CD14-positive monocyte (primary cell): ENCODE measurements at regions not wholly inside any gene's neighbourhood (a gene's known extent, or its start where the extent isn't known, plus 50 kb on each side); places are given as distances from the start of the nearest gene placed in this dataset.

Source experiments
- DNase-seq, 3 donors: peaks; one replicate each; pipeline ENCODE4 v3.0.0-alpha.2; 2011 to 2022
- H2AFZ ChIP-seq: 2 replicates; pipeline ENCODE4 v1.6.0; 2012; ENCODE audit warnings: mild to moderate bottlenecking, low read depth, low read length, inconsistent platforms; ENCODE audit not compliant: insufficient read depth, poor library complexity, severe bottlenecking
- H3K27ac ChIP-seq, 2 donors: 1 replicate in 1 of 2; 2 replicates in 1 of 2; pipeline ENCODE4 v1.5.1; 2012 to 2013; ENCODE audit warnings: low read length in 2 of 2, control low read depth in 1 of 2, inconsistent platforms in 1 of 2, low read depth in 1 of 2, mild to moderate bottlenecking in 1 of 2
- H3K27me3 ChIP-seq, 2 donors: one replicate each; pipeline versions ENCODE4 v1.6.0 to v1.6.1; 2011 to 2013; ENCODE audit warnings: low read length in 2 of 2; ENCODE audit not compliant: control insufficient read depth in 2 of 2, insufficient read depth in 2 of 2
- H3K36me3 ChIP-seq, 2 donors: replicated peaks in 1 of 2; 1 replicate in 1 of 2; 2 replicates in 1 of 2; pipeline versions ENCODE4 v1.5.1 to v1.6.1; 2012 to 2013; ENCODE audit warnings: low read length in 2 of 2, control low read depth in 1 of 2, inconsistent platforms in 1 of 2, mild to moderate bottlenecking in 1 of 2; ENCODE audit not compliant: insufficient read depth in 2 of 2, control insufficient read depth in 1 of 2
- H3K4me1 ChIP-seq, 2 donors: 1 replicate in 1 of 2; 2 replicates in 1 of 2; pipeline versions ENCODE4 v1.5.1 to v1.6.1; 2012 to 2013; ENCODE audit warnings: low read length in 2 of 2, control low read depth in 1 of 2, inconsistent platforms in 1 of 2, mild to moderate bottlenecking in 1 of 2, moderate library complexity in 1 of 2; ENCODE audit not compliant: insufficient read depth in 2 of 2, control insufficient read depth in 1 of 2
- H3K4me2 ChIP-seq: replicated peaks from 2 replicates; pipeline ENCODE3; 2012; ENCODE audit warnings: low read length, moderate library complexity, mild to moderate bottlenecking; ENCODE audit not compliant: poor library complexity, severe bottlenecking; ENCODE audit errors: extremely low read depth
- H3K4me3 ChIP-seq, 3 experiments: fragments of 200-600 bp in 1 of 3; sonication (generic) in 1 of 3; replicated peaks in 1 of 3; 1 replicate in 2 of 3; 2 replicates in 1 of 3; pipeline ENCODE4 v1.5.1; 2011 to 2013; ENCODE audit warnings: low read length in 3 of 3, mild to moderate bottlenecking in 3 of 3, control low read depth in 2 of 3, low read depth in 2 of 3, inconsistent platforms in 1 of 3, moderate library complexity in 1 of 3
- H3K79me2 ChIP-seq: 2 replicates; pipeline ENCODE4 v1.6.0; 2012; ENCODE audit warnings: mild to moderate bottlenecking, control low read depth, inconsistent platforms, low read length, moderate library complexity; ENCODE audit not compliant: insufficient read depth
- H3K9ac ChIP-seq: 2 replicates; pipeline ENCODE4 v1.6.0; 2017; ENCODE audit warnings: low read length, mild to moderate bottlenecking; ENCODE audit not compliant: insufficient read depth, poor library complexity, severe bottlenecking
- H3K9me3 ChIP-seq, 2 donors: replicated peaks in 1 of 2; 1 replicate in 1 of 2; 2 replicates in 1 of 2; pipeline versions ENCODE4 v1.5.1 to v1.6.1; 2012 to 2013; ENCODE audit warnings: low read length in 2 of 2, control low read depth in 1 of 2; ENCODE audit not compliant: control insufficient read depth in 1 of 2, insufficient read depth in 1 of 2
- H4K20me1 ChIP-seq: 2 replicates; pipeline ENCODE4 v1.6.0; 2012; ENCODE audit warnings: mild to moderate bottlenecking, low read length, control low read depth, moderate library complexity; ENCODE audit not compliant: insufficient read depth
- H3K27ac Mint-ChIP-seq, 7 donors: one replicate each; pipeline ENCODE4 v1.8.0; 2020; ENCODE audit warnings: mild to moderate bottlenecking in 7 of 7, mixed read lengths in 7 of 7, moderate library complexity in 6 of 7, inconsistent platforms in 2 of 7
- H3K27me3 Mint-ChIP-seq, 3 donors: one replicate each; pipeline ENCODE4 v1.8.0; 2021 to 2022; ENCODE audit warnings: low read depth in 3 of 3, mild to moderate bottlenecking in 3 of 3, mixed read lengths in 3 of 3, moderate library complexity in 3 of 3, inconsistent platforms in 1 of 3
- H3K36me3 Mint-ChIP-seq, 2 donors: one replicate each; pipeline ENCODE4 v1.8.0; 2020; ENCODE audit warnings: mixed read lengths in 2 of 2, inconsistent platforms in 1 of 2, mild to moderate bottlenecking in 1 of 2
- H3K4me1 Mint-ChIP-seq: one replicate; pipeline ENCODE4 v1.8.0; 2020; ENCODE audit warnings: mild to moderate bottlenecking, mixed read lengths
- H3K4me3 Mint-ChIP-seq, 2 donors: one replicate each; pipeline ENCODE4 v1.8.0; 2020; ENCODE audit warnings: mild to moderate bottlenecking in 2 of 2, mixed read lengths in 2 of 2, moderate library complexity in 1 of 2
- H3K9me3 Mint-ChIP-seq, 7 donors: one replicate each; pipeline ENCODE4 v1.8.0; 2020 to 2022; ENCODE audit warnings: mixed read lengths in 7 of 7, mild to moderate bottlenecking in 6 of 7, moderate library complexity in 6 of 7, inconsistent platforms in 2 of 7
- CTCF ChIP-seq: fragments of 200-600 bp; IDR thresholded peaks from one replicate; pipeline ENCODE4 v1.8.0; 2022; ENCODE audit warnings: antibody characterized with exemption, mild to moderate bottlenecking
- WGBS: methylation state at CpG from one replicate; pipeline ENCODE4 v1.1.5; 2013; ENCODE audit warnings: missing lambda C conversion rate; ENCODE audit not compliant: insufficient coverage; 5-methylcytosine and 5-hydroxymethylcytosine counted together
- intact Hi-C, 2 donors: fragments of 100-400 bp; cut with micrococcal nuclease; formaldehyde crosslinking; loops; one replicate each; pipeline versions ENCODE4 v1.15.0 to v1.15.1; 2023

- Histone ChIP-seq H3K4me1 (no peaks in the 10 kb centered on the region), H3K4me3 (no peak overlapping the region), H3K27me3 (no peaks in the 10 kb centered on the region), H3K27ac (no peak overlapping the region), H3K79me2 (no peaks in the 10 kb centered on the region), H3K36me3 (no peaks in the 10 kb centered on the region), H3K4me2 (no peak overlapping the region), H3K9me3 (no peaks in the 10 kb centered on the region), H2AFZ (no peak overlapping the region), H3K9ac (no peak overlapping the region), H4K20me1 (no peaks in the 10 kb centered on the region)
- no peak overlapping the region for H3K4me3 Mint-ChIP-seq
- no CpG with 5 or more reads among the region's 7 CpGs for WGBS
- DNase-seq = no peak
- H3K36me3 Mint-ChIP-seq = no peaks in the 10 kb centered on the region
- H3K27ac Mint-ChIP-seq = no peak overlapping the region
- TF ChIP-seq CTCF = no peak
- H3K27me3 Mint-ChIP-seq = peaks cover 0 to under 1% (median 0%) of the 10 kb centered on the region in 3 donors
- H3K9me3 Mint-ChIP-seq = peaks cover 0 to 2% (median 0%) of the 10 kb centered on the region in 7 donors
- intact Hi-C loops = no loop called here
- H3K4me1 Mint-ChIP-seq = no peaks in the 10 kb centered on the region
These were observed 276.6 kb upstream of the ZNF507 start for GRCh38 chr19:32068793-32069192.

- H3K9me3 Mint-ChIP-seq = peaks cover 0 to 2% (median 0%) of the 10 kb centered on the region in 7 donors
- no peak for DNase-seq
- Histone ChIP-seq H3K4me2 (no peak overlapping the region), H3K27ac (no peak overlapping the region), H3K79me2 (no peaks in the 10 kb centered on the region), H3K9me3 (no peaks in the 10 kb centered on the region), H4K20me1 (no peaks in the 10 kb centered on the region), H3K4me3 (no peak overlapping the region), H3K27me3 (no peaks in the 10 kb centered on the region), H3K36me3 (no peaks in the 10 kb centered on the region), H2AFZ (no peak overlapping the region), H3K9ac (no peak overlapping the region), H3K4me1 (no peaks in the 10 kb centered on the region)
- no peaks in the 10 kb centered on the region for H3K4me1 Mint-ChIP-seq
- H3K27me3 Mint-ChIP-seq = peaks cover 0 to 1% (median 0%) of the 10 kb centered on the region in 3 donors
- intact Hi-C loops = no loop called here
- no peak overlapping the region for H3K27ac Mint-ChIP-seq
- TF ChIP-seq CTCF = no peak
- H3K36me3 Mint-ChIP-seq = no peaks in the 10 kb centered on the region
- no peak overlapping the region for H3K4me3 Mint-ChIP-seq
- 88% methylated on average over 9 of the region's 13 CpGs for WGBS
These were observed 275.3 kb upstream of the ZNF507 start for GRCh38 chr19:32070101-32070500.
